ENCODE measurements at regions not wholly inside any gene's neighbourhood (a gene's known extent, or its start where the extent isn't known, plus 50 kb on each side); places are given as distances from the start of the nearest gene placed in this dataset.

DNA sequence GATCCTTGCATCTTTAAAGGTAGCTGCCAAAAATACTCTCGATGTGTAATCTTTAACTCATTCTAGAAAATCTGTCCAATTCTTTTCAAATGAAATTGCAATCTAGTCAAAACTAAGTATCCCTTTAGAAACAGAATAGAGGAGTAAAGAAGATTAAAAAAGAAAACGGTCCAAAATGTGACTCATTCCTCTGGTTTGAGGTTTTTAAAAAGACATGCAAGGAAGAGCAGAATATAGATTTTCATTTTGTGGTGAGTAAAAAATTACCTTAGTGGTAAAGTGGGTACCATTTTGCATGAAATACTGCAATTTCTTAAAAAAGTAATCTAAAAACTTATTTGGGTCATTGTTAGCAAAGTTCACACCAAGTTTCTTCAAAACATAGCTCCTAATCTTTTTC is 108.4 kb downstream of the BRMS1L start:
- Histone ChIP-seq H3K4me1 (no peaks in the 10 kb centered on the region), H3K27me3 (no peaks in the 10 kb centered on the region), H3K4me3 (no peak overlapping the region), H3K27ac (replicated peaks in 1 of 4) (no peak overlapping the region), H3K36me3 (no peaks in the 10 kb centered on the region), H3K9me3 (no peaks in the 10 kb centered on the region)
- WGBS = 63% methylated on average over 2 of the region's 2 CpGs
- no peak for DNase-seq (ENCODE audit: extremely low spot score)
- intact Hi-C loops (cut with DNase I) = no loop called here
- TF ChIP-seq EP300 (IDR thresholded peaks at IDR 0.05) (no peak), POLR2A (IDR thresholded peaks at IDR 0.05; ENCODE audit: low read depth) (no peak), POLR2AphosphoS5 (IDR thresholded peaks at IDR 0.05) (no peak)
- TF ChIP-seq, protein P1, sequence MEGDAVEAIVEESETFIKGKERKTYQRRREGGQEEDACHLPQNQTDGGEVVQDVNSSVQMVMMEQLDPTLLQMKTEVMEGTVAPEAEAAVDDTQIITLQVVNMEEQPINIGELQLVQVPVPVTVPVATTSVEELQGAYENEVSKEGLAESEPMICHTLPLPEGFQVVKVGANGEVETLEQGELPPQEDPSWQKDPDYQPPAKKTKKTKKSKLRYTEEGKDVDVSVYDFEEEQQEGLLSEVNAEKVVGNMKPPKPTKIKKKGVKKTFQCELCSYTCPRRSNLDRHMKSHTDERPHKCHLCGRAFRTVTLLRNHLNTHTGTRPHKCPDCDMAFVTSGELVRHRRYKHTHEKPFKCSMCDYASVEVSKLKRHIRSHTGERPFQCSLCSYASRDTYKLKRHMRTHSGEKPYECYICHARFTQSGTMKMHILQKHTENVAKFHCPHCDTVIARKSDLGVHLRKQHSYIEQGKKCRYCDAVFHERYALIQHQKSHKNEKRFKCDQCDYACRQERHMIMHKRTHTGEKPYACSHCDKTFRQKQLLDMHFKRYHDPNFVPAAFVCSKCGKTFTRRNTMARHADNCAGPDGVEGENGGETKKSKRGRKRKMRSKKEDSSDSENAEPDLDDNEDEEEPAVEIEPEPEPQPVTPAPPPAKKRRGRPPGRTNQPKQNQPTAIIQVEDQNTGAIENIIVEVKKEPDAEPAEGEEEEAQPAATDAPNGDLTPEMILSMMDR (IDR thresholded peaks at IDR 0.05) = no peak

DNA sequence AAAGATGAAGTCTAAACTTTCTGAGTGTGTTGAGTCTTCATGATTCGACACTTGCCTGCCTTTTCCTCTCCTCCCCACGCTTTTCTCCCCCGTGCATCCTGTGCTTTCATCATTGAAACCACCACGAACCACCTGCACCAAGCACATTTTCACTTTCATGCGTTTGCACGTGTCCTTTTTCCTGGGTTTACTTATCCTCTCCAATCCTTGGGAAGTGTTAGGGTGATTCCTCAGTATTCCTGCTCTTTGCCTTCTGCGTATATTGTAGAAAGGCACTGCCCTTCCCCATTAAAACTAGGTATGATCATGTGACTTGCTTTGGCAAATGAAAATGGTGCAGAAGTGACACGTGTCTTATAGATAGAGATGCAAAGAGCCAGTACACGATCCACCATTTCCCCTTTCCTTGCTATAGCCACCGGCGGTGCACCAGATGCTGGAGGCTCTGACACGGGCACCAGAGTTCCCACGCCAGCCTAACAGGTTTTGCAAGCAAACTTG is 106.6 kb downstream of the BRMS1L start:
- WGBS = 67% methylated on average over 13 of the region's 13 CpGs
- H3K27me3 ChIP-seq = no peaks in the 10 kb centered on the region
- H3K4me3 ChIP-seq = no peak overlapping the region
- TF ChIP-seq EP300 (IDR thresholded peaks at IDR 0.05) (no peak), POLR2A (IDR thresholded peaks at IDR 0.05; ENCODE audit: low read depth) (no peak), POLR2AphosphoS5 (IDR thresholded peaks at IDR 0.05) (no peak)
- TF ChIP-seq, protein P1 (IDR thresholded peaks at IDR 0.05) = no peak
- intact Hi-C loops (cut with DNase I) = no loop called here
- no peak overlapping the region for H3K27ac ChIP-seq (replicated peaks in 1 of 4)
- H3K36me3 ChIP-seq = no peaks in the 10 kb centered on the region
- no peaks in the 10 kb centered on the region for H3K4me1 ChIP-seq
- no peaks in the 10 kb centered on the region for H3K9me3 ChIP-seq
- no peak for DNase-seq (ENCODE audit: extremely low spot score)

DNA sequence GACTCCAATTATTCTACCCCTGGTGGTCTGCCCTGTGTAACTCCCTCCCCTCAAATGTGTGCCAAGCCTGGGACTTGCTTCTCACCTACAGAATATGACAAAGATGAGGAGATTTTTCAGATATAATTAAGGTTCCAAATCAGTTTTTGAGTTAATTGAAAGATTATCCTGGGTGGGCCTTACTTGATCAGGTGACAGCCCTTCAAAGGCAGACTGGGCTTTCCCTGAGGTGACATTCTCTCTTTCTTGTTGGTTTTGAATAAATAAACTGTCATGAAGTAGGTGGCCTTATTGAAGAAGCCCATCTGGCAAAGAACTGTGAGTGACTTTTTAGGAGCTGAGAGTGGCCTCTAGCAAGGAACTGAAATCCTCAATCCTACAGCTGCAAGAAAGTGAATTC is 106.0 kb downstream of the BRMS1L start:
- TF ChIP-seq EP300 (IDR thresholded peaks at IDR 0.05) (no peak), POLR2A (IDR thresholded peaks at IDR 0.05; ENCODE audit: low read depth) (no peak), POLR2AphosphoS5 (IDR thresholded peaks at IDR 0.05) (no peak)
- TF ChIP-seq, protein P1 (IDR thresholded peaks at IDR 0.05) = no peak
- H3K9me3 ChIP-seq = no peaks in the 10 kb centered on the region
- H3K27ac ChIP-seq (replicated peaks in 1 of 4) = no peak overlapping the region
- H3K36me3 ChIP-seq = no peaks in the 10 kb centered on the region
- no peaks in the 10 kb centered on the region for H3K4me1 ChIP-seq
- intact Hi-C loops (cut with DNase I) = no loop called here
- H3K27me3 ChIP-seq = no peaks in the 10 kb centered on the region
- no peak for DNase-seq (ENCODE audit: extremely low spot score)
- no peak overlapping the region for H3K4me3 ChIP-seq

- no peaks in the 10 kb centered on the region for H3K9me3 ChIP-seq
- TF ChIP-seq, protein P1 (IDR thresholded peaks at IDR 0.05) = no peak
- no peak for TF ChIP-seq EP300 (IDR thresholded peaks at IDR 0.05)
- H3K4me3 ChIP-seq = no peak overlapping the region
- intact Hi-C loops (cut with DNase I) = no loop called here
- DNase-seq (ENCODE audit: extremely low spot score) = no peak
- no peaks in the 10 kb centered on the region for H3K4me1 ChIP-seq
- H3K36me3 ChIP-seq = no peaks in the 10 kb centered on the region
- no peaks in the 10 kb centered on the region for H3K27me3 ChIP-seq
- H3K27ac ChIP-seq (replicated peaks in 1 of 4) = no peak overlapping the region
Measured at GRCh38 chr14:35931346-35931745, 105.2 kb downstream of the BRMS1L start.

DNA sequence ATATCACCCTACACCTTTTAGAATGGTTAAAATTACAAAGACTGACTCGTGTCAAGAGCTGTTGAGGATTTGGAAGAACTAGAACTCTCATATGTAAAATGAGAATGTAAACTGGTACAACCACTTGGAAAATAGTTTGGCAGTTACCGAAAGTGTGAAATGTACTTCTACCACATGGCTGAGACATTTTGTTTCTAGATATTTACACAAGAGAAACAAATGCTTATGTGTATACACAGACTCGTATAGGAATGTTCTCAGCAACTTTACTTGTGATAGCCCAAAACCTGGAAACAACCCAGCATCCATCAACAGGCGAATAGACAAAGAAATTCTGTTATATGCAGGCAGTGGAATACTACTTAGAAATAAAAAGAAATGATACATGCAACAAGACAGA is 103.0 kb downstream of the BRMS1L start:
- Histone ChIP-seq H3K36me3 (no peaks in the 10 kb centered on the region), H3K27me3 (no peaks in the 10 kb centered on the region), H3K9me3 (no peaks in the 10 kb centered on the region), H3K27ac (replicated peaks in 1 of 4) (no peak overlapping the region), H3K4me3 (no peak overlapping the region), H3K4me1 (no peaks in the 10 kb centered on the region)
- no peak for DNase-seq (ENCODE audit: extremely low spot score)
- intact Hi-C loops (cut with DNase I) = no loop called here
- TF ChIP-seq POLR2AphosphoS5 (IDR thresholded peaks at IDR 0.05) (no peak), POLR2A (IDR thresholded peaks at IDR 0.05; ENCODE audit: low read depth) (no peak), EP300 (IDR thresholded peaks at IDR 0.05) (no peak)
- TF ChIP-seq, protein P1 (IDR thresholded peaks at IDR 0.05) = no peak
- 63% methylated on average over 4 of the region's 4 CpGs for WGBS
